IMR-90 (cell line): ENCODE measurements at regions not wholly inside any gene's neighbourhood (a gene's known extent, or its start where the extent isn't known, plus 50 kb on each side); places are given as distances from the start of the nearest gene placed in this dataset.

Experiments
- ATAC-seq: fragments of 200-7000 bp; cut with Tn5 transposase; 2 replicates; pipeline ENCODE4 v1.9.1; 2020; ENCODE audit warnings: low read depth, mild to moderate bottlenecking, moderate library complexity
- BruUV-seq: library from RNA; stranded (reverse); fragments of 400-500 nt; replicated peaks from 2 replicates; lab custom pipeline; 2021; lab: Mats Ljungman, UMichigan
- CTCF ChIA-PET: fragments of 300-600 bp; formaldehyde crosslinking; extraction: SDS; loops from one replicate; lab custom pipeline; 2021; ENCODE audit warnings: antibody characterized with exemption; lab: Yijun Ruan, JAX
- POLR2A ChIA-PET: fragments of 300-600 bp; sonication (Branson Sonifier 250); formaldehyde crosslinking; loops from one replicate; lab custom pipeline; 2022; ENCODE audit warnings: antibody characterized with exemption; ENCODE audit not compliant: unreplicated experiment; lab: Charles Lee
- DNase-seq: peaks from one replicate; pipeline ENCODE4 v3.0.0; 2013
- H2AFZ ChIP-seq: replicated peaks from 2 replicates; pipeline ENCODE3; 2013; ENCODE audit warnings: low read length, mild to moderate bottlenecking; ENCODE audit not compliant: poor library complexity
- H2AK5ac ChIP-seq: 2 replicates; pipeline ENCODE4 v1.6.1; 2013; ENCODE audit warnings: low read depth, low read length, inconsistent platforms
- H2AK9ac ChIP-seq: replicated peaks from 2 replicates; pipeline ENCODE3; 2013; ENCODE audit warnings: mild to moderate bottlenecking, low read depth, low read length, moderate library complexity; ENCODE audit not compliant: poor library complexity
- H2BK120ac ChIP-seq: 2 replicates; pipeline ENCODE4 v1.6.1; 2013; ENCODE audit warnings: low read depth, low read length, inconsistent platforms
- H2BK15ac ChIP-seq: 3 replicates; pipeline ENCODE4 v1.6.1; 2013; ENCODE audit warnings: low read depth, low read length, inconsistent platforms
- H2BK20ac ChIP-seq: 2 replicates; pipeline ENCODE4 v1.6.1; 2013; ENCODE audit warnings: low read depth, mild to moderate bottlenecking, inconsistent platforms, low read length, moderate library complexity
- H2BK5ac ChIP-seq: 2 replicates; pipeline ENCODE4 v1.6.1; 2013; ENCODE audit warnings: mild to moderate bottlenecking, low read depth, low read length, inconsistent platforms; ENCODE audit not compliant: poor library complexity, severe bottlenecking
- H3K14ac ChIP-seq: replicated peaks from 2 replicates; pipeline ENCODE4 v1.6.1; 2013; ENCODE audit warnings: low read depth, low read length, inconsistent platforms
- H3K18ac ChIP-seq: 2 replicates; pipeline ENCODE4 v1.6.1; 2013; ENCODE audit warnings: low read depth, low read length, control low read depth
- H3K23ac ChIP-seq: 2 replicates; pipeline ENCODE4 v1.6.1; 2013; ENCODE audit warnings: low read depth, low read length, inconsistent platforms
- H3K27ac ChIP-seq: 2 replicates; pipeline ENCODE4 v1.5.1; 2013; ENCODE audit warnings: mild to moderate bottlenecking, control low read depth, low read length; ENCODE audit not compliant: insufficient read depth
- H3K27me3 ChIP-seq: 2 replicates; pipeline ENCODE4 v1.6.1; 2013; ENCODE audit warnings: low read length; ENCODE audit not compliant: control insufficient read depth, insufficient read depth
- H3K36me3 ChIP-seq: 2 replicates; pipeline ENCODE4 v1.6.1; 2013; ENCODE audit warnings: low read length, mixed read lengths; ENCODE audit not compliant: control insufficient read depth, insufficient read depth
- H3K4ac ChIP-seq: 2 replicates; pipeline ENCODE4 v1.6.1; 2013; ENCODE audit warnings: low read depth, low read length, inconsistent platforms
- H3K4me1 ChIP-seq: 2 replicates; pipeline ENCODE4 v1.6.1; 2013; ENCODE audit warnings: low read length, mixed read lengths; ENCODE audit not compliant: control insufficient read depth, insufficient read depth
- H3K4me2 ChIP-seq: 2 replicates; pipeline ENCODE4 v1.6.1; 2013; ENCODE audit warnings: low read depth, mild to moderate bottlenecking, control low read depth, low read length, moderate library complexity
- H3K4me3 ChIP-seq: 2 replicates; pipeline ENCODE4 v1.5.1; 2013; ENCODE audit warnings: low read depth, mild to moderate bottlenecking, control low read depth, low read length, moderate library complexity; ENCODE audit not compliant: insufficient read depth
- H3K56ac ChIP-seq: 2 replicates; pipeline ENCODE4 v1.6.1; 2013; ENCODE audit warnings: low read length, inconsistent platforms; ENCODE audit not compliant: insufficient read depth; ENCODE audit errors: extremely low read depth
- H3K79me1 ChIP-seq, 2 experiments: 2 replicates each; pipeline ENCODE4 v1.6.1; 2013; ENCODE audit warnings: low read length in 2 of 2, inconsistent platforms in 1 of 2, low read depth in 1 of 2
- H3K9ac ChIP-seq: 2 replicates; pipeline ENCODE4 v1.6.1; 2013; ENCODE audit warnings: low read depth, low read length, control low read depth
- H3K9me1 ChIP-seq: 2 replicates; pipeline ENCODE4 v1.6.1; 2013; ENCODE audit warnings: low read length, inconsistent platforms; ENCODE audit not compliant: insufficient read depth
- H3K9me3 ChIP-seq: 2 replicates; pipeline ENCODE4 v1.6.1; 2013; ENCODE audit warnings: low read length; ENCODE audit not compliant: control insufficient read depth, insufficient read depth
- H4K20me1 ChIP-seq: 2 replicates; pipeline ENCODE4 v1.6.1; 2013; ENCODE audit warnings: low read length, inconsistent platforms; ENCODE audit not compliant: insufficient read depth
- H4K5ac ChIP-seq: 2 replicates; pipeline ENCODE4 v1.6.1; 2013; ENCODE audit warnings: mild to moderate bottlenecking, low read depth, low read length, control low read depth
- H4K8ac ChIP-seq, 2 experiments: 2 replicates each; pipeline ENCODE4 v1.6.1; 2013; ENCODE audit warnings: low read depth in 2 of 2, low read length in 2 of 2, control low read depth in 1 of 2, inconsistent platforms in 1 of 2
- H4K91ac ChIP-seq: 2 replicates; pipeline ENCODE4 v1.6.1; 2013; ENCODE audit warnings: low read depth, low read length, inconsistent platforms; ENCODE audit not compliant: insufficient read depth
- BHLHE40 ChIP-seq: fragments of 150-350 bp; IDR thresholded peaks from 2 replicates; pipeline ENCODE4 v1.6.1; 2016; ENCODE audit warnings: mild to moderate bottlenecking, low read depth, low read length
- CEBPB ChIP-seq: IDR thresholded peaks from 2 replicates; pipeline ENCODE4 v1.6.1; 2012; ENCODE audit warnings: low read depth, low read length, improper control_type of control experiment
- MAFK ChIP-seq: IDR thresholded peaks from 2 replicates; pipeline ENCODE4 v1.6.1; 2012; ENCODE audit warnings: low read depth, low read length, improper control_type of control experiment
- MXI1 ChIP-seq: IDR thresholded peaks from 2 replicates; pipeline ENCODE4 v1.6.1; 2012; ENCODE audit warnings: low read depth, mild to moderate bottlenecking, low read length, moderate library complexity, borderline replicate concordance
- NFE2L2 ChIP-seq: fragments of 150-350 bp; IDR thresholded peaks from 2 replicates; pipeline ENCODE4 v1.6.1; 2016; ENCODE audit warnings: low read depth, mild to moderate bottlenecking, low read length
- POLR2A ChIP-seq: IDR thresholded peaks from 2 replicates; pipeline ENCODE4 v1.6.1; 2012; ENCODE audit warnings: mild to moderate bottlenecking, low read depth, low read length
- RAD21 ChIP-seq: IDR thresholded peaks from 2 replicates; pipeline ENCODE4 v1.6.1; 2012; ENCODE audit warnings: low read length, improper control_type of control experiment
- RFX5 ChIP-seq: IDR thresholded peaks from 2 replicates; pipeline ENCODE4 v1.8.0; 2012; ENCODE audit warnings: low read depth, mild to moderate bottlenecking, low read length, moderate library complexity
- WGBS, 2 experiments: methylation state at CpG; one replicate each; pipeline versions ENCODE4 v1.1.5 to v1.1.7; 2013; ENCODE audit warnings: missing lambda C conversion rate in 2 of 2; ENCODE audit not compliant: insufficient read length in 1 of 2; ENCODE audit errors: extremely low coverage in 2 of 2; 5-methylcytosine and 5-hydroxymethylcytosine counted together
- dilution Hi-C: fragments of 300-500 bp; cut with HindIII; formaldehyde crosslinking; loops from one replicate; pipeline ENCODE4 v1.14.3; 2018; ENCODE audit warnings: low sequenced_read_pairs; ENCODE audit not compliant: unreplicated experiment
- in situ Hi-C: fragments of 300-500 bp; cut with MboI; formaldehyde crosslinking; loops from 3 replicates; pipeline ENCODE4 v1.14.3; 2019; ENCODE audit warnings: low sequenced_read_pairs, inconsistent platforms, mixed read lengths
- intact Hi-C: fragments of 100-400 bp; cut with micrococcal nuclease; formaldehyde crosslinking; loops from 2 replicates; pipeline ENCODE4 v1.10.0; 2022
- TF ChIP-seq, protein P1 (sequence below): conservative IDR thresholded peaks from 2 replicates; pipeline ENCODE4 v1.5.1; 2012; ENCODE audit warnings: mild to moderate bottlenecking, low read depth, low read length, improper control_type of control experiment

DNA sequence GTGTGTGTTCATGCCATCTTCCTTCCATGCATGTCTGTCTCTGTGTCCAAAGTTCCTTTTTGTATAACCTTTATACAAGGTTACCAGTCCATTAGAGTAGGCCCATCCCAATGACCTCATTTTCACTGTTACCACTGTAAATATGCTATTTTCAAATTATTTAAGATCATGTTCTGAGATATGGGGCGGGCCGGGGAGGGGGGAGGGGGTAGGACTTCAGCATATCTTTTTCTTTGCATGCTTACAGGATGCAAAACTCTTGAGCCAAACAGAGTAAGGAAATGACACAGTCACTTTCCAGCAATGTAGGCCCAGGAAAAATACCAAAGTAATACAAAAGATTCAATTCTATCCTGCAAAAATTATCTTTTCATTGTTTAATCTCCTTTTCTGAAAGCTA lies 124.1 kb upstream of the HNRNPA3 start:
- no peaks in the 10 kb centered on the region for H3K36me3 ChIP-seq
- no peak overlapping the region for H3K4me2 ChIP-seq
- no peaks in the 10 kb centered on the region for H3K9me3 ChIP-seq
- no peaks in the 10 kb centered on the region for H3K79me1 ChIP-seq
- H3K27ac ChIP-seq = no peak overlapping the region
- ChIA-PET CTCF (no interaction called here), POLR2A (no interaction called here)
- dilution Hi-C loops (no loop called here), intact Hi-C loops (no loop called here), in situ Hi-C loops (no loop called here)
- no peaks in the 10 kb centered on the region for H4K20me1 ChIP-seq
- H2AK5ac ChIP-seq = no peak overlapping the region
- no TSS peak for BruUV-seq
- H4K8ac ChIP-seq = no peak overlapping the region
- H2BK15ac ChIP-seq = no peak overlapping the region
- no peak overlapping the region for H3K23ac ChIP-seq
- no peak overlapping the region for H3K4ac ChIP-seq
- ATAC-seq (no peak), DNase-seq (no peak)
- H4K5ac ChIP-seq = no peak overlapping the region
- no peaks in the 10 kb centered on the region for H3K4me1 ChIP-seq
- H3K56ac ChIP-seq = no peak overlapping the region
- H2AK9ac ChIP-seq = no peak overlapping the region
- no peak overlapping the region for H2BK20ac ChIP-seq
- H3K14ac ChIP-seq = no peak overlapping the region
- no CpG with 5 or more reads among the region's 2 CpGs for WGBS, 2 experiments
- no peak overlapping the region for H3K18ac ChIP-seq
- H2BK5ac ChIP-seq = no peak overlapping the region
- H2BK120ac ChIP-seq = no peak overlapping the region
- no peaks in the 10 kb centered on the region for H3K9me1 ChIP-seq
- no peak overlapping the region for H3K9ac ChIP-seq
- H2AFZ ChIP-seq = no peak overlapping the region
- H4K91ac ChIP-seq = no peak overlapping the region
- no peaks in the 10 kb centered on the region for H3K27me3 ChIP-seq
- TF ChIP-seq, protein P1, sequence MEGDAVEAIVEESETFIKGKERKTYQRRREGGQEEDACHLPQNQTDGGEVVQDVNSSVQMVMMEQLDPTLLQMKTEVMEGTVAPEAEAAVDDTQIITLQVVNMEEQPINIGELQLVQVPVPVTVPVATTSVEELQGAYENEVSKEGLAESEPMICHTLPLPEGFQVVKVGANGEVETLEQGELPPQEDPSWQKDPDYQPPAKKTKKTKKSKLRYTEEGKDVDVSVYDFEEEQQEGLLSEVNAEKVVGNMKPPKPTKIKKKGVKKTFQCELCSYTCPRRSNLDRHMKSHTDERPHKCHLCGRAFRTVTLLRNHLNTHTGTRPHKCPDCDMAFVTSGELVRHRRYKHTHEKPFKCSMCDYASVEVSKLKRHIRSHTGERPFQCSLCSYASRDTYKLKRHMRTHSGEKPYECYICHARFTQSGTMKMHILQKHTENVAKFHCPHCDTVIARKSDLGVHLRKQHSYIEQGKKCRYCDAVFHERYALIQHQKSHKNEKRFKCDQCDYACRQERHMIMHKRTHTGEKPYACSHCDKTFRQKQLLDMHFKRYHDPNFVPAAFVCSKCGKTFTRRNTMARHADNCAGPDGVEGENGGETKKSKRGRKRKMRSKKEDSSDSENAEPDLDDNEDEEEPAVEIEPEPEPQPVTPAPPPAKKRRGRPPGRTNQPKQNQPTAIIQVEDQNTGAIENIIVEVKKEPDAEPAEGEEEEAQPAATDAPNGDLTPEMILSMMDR = no peak
- TF ChIP-seq MXI1 = no peak
- no peak for TF ChIP-seq NFE2L2
- no peak for TF ChIP-seq MAFK
- TF ChIP-seq BHLHE40 = no peak
- TF ChIP-seq POLR2A = no peak
- TF ChIP-seq CEBPB = no peak
- TF ChIP-seq RFX5 = no peak
- no peak for TF ChIP-seq RAD21
- no peak overlapping the region for H3K4me3 ChIP-seq
